ENCODE measurements at regions not wholly inside any gene's neighbourhood (a gene's known extent, or its start where the extent isn't known, plus 50 kb on each side); places are given as distances from the start of the nearest gene placed in this dataset.

DNA sequence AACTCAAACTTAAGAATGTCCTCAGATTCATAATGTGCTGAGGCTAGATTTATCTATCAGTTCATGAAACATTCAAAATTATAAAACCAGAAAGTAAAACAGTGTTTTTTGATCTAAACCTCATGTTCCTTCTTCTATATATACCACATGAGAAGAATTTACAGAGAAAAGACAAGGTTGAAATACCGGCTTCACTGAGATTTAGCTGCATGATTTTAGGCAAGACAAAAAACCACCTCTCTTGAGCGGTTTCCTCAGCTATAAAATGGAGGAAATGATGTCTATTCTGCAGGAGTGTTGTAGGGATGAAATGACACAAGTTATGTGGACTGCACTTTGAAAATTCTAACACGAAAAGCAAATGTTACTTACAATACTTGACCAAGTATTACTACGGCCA, 80.6 kb upstream of the FOXB1 start:
- TF ChIP-seq, protein P1, sequence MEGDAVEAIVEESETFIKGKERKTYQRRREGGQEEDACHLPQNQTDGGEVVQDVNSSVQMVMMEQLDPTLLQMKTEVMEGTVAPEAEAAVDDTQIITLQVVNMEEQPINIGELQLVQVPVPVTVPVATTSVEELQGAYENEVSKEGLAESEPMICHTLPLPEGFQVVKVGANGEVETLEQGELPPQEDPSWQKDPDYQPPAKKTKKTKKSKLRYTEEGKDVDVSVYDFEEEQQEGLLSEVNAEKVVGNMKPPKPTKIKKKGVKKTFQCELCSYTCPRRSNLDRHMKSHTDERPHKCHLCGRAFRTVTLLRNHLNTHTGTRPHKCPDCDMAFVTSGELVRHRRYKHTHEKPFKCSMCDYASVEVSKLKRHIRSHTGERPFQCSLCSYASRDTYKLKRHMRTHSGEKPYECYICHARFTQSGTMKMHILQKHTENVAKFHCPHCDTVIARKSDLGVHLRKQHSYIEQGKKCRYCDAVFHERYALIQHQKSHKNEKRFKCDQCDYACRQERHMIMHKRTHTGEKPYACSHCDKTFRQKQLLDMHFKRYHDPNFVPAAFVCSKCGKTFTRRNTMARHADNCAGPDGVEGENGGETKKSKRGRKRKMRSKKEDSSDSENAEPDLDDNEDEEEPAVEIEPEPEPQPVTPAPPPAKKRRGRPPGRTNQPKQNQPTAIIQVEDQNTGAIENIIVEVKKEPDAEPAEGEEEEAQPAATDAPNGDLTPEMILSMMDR (IDR thresholded peaks at IDR 0.05; ENCODE audit: extremely low read depth, missing control alignments) = no peak
- no peak for DNase-seq (ENCODE audit: low spot score)

DNA sequence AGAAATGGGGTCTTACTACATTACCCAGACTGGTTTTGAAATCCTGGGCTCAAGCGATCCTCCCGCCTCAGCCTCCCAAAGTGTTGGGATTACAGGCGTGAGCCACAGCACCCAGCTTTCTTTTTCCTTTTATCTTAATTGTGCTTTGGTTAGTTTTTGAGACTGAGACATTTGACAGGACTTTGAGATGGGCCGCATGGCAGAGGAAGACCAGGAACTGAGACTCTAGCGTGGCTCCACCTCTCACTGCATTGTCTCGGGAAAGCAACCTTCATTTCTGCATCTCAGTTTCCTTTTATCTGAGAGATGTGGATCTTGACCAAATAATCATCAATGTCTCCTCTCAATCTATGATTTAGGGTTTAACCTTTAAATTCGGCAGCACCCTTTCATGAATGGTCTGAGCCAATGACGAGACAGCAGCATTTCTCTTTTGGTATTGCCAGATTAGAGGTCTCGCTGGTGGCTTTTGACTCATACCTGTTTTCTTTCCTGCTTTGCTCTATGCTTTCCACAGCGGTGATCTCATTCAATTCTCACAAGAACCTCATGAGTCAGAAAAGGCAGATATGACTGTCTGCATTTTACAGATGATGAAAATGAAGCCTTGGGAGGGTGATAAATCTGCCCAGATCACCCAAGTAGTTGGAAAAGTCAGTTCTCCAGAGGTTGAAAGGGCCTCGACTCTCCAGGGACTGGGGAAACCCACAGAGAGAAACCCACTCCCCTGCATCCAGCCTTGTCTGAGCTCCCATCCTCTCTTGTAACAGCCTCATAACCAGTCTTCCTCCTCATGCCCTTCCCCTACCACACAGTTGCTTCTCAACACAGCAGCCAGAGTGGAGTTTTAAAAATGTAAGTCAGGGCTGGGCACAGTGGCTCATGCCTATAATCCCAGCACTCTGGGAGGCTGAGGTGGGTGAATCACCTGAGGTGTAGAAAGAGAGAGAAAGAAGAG, 84.8 kb upstream of the FOXB1 start:
- DNase-seq (ENCODE audit: low spot score) = peak; percentile 58
- TF ChIP-seq, protein P1 (IDR thresholded peaks at IDR 0.05; ENCODE audit: extremely low read depth, missing control alignments) = no peak

DNA sequence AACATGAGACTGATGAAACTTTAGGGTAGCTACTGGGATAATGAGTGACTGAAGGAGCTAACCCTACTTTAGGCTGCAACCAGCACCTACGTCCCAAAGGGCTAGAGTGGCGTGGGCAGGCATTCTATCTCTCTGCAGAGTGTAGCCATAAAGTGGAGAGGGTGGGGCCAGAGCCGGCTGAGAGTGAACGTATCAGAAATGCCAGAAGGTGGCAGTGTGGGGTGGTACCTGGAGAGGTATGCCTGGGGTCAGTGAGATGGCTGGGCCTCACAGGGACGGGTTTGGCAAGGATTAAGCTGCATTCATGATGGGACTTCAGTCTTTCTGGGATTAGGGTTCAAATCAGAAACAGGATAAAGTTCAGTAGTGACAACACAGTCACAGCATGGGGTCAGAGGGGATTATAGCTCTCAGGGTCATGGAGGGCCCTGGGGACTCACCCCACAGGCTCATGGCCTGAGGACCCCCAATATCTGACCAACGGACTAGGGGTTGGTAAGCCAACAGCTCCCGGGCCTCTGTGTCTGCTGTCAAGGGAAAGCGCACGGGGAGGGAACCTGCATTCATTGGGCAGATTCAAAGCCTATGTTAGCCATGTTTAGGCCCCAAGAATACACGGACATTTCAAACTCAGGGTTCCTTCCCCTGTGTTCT, 86.5 kb upstream of the FOXB1 start:
- TF ChIP-seq, protein P1 (IDR thresholded peaks at IDR 0.05; ENCODE audit: extremely low read depth, missing control alignments) = peak; percentile 64
- DNase-seq (ENCODE audit: low spot score) = peak; percentile 68

DNA sequence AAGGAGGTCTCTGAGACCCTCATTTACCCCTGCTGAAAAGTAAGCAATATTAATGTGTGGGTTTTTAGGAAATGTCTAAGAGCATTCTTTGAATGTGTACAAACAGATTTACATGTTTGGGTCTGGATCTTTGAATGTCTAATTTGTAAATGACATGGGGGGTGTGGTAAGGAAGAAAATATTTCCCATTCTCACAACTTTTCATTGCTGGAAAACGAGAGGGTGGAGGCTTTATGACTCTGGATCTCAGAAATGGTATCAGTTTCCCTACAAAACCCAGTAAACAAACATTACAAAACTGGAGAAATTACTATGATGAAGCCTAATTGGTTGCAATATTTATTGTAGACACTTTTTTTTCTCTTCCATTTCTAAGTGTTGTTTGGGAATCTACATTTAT, 98.1 kb upstream of the FOXB1 start:
- TF ChIP-seq, protein P1 (IDR thresholded peaks at IDR 0.05; ENCODE audit: extremely low read depth, missing control alignments) = no peak
- DNase-seq (ENCODE audit: low spot score) = no peak

DNA sequence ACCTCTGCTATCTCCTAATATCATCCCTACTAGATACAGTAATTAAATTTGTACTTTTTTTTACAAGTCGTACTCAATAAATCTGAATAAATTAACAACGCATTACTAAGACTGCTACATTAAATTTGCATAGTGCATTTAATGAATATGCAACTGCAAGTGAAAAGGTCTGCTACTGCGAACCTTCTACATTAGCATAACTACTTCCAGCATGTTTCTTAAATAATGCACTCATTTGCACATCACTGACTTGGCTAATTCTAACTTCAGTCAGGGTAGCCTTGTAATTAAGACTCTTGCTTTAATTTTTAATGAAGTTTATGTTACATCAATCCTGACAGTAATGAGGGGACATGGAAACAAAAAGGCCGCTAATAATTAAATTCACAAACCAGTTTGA, 98.9 kb upstream of the FOXB1 start:
- DNase-seq (ENCODE audit: low spot score) = no peak
- TF ChIP-seq, protein P1 (IDR thresholded peaks at IDR 0.05; ENCODE audit: extremely low read depth, missing control alignments) = no peak

DNA sequence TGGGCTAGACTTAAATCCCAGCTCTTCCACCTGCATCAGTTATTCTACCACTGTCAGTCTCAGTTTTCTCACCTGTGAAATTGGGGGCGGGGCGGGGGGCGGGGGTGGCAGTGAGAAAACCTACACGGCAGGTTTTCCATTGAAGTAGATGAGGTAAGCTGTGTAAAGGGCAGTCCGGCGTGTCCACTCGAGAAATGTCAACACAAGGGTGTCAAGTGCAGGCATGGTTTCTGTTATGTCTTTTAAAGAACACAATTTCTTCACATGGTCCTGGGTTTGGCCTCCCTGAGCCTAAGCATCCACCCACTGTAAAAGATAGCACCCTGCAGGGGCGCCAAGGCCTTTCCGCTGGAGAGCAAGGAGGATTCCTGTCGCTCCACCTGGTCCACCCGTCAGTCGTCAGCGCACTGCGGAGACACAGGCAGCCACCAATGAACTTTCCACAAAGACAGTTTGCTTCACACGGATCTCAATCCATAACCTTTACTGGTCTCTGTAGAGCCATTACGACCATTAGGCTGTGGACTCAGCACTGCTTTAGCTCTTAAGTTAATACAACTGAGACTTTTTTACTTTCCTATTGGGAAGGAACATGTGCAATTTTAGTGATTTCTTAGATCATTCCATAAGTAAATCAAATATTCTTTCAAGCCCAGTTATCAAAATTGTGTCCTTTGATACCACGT, 99.5 kb upstream of the FOXB1 start:
- TF ChIP-seq, protein P1 (IDR thresholded peaks at IDR 0.05; ENCODE audit: extremely low read depth, missing control alignments) = no peak
- no peak for DNase-seq (ENCODE audit: low spot score)

All from GM20000 (cell line).